ENCODE measurements at regions not wholly inside any gene's neighbourhood (a gene's known extent, or its start where the extent isn't known, plus 50 kb on each side); places are given as distances from the start of the nearest gene placed in this dataset.
"Not testable (repeated sequence)": the region's sequence is repeated elsewhere in the genome, so short reads cannot be mapped to it uniquely, and the experiment has no call there.

GRCh38 chr21:38905752-38906151 lies 100.0 kb downstream of the ETS2 start:
- DNase-seq: no peak

GRCh38 chr21:38905328-38905727 lies 99.6 kb downstream of the ETS2 start:
- no peak for DNase-seq

DNA sequence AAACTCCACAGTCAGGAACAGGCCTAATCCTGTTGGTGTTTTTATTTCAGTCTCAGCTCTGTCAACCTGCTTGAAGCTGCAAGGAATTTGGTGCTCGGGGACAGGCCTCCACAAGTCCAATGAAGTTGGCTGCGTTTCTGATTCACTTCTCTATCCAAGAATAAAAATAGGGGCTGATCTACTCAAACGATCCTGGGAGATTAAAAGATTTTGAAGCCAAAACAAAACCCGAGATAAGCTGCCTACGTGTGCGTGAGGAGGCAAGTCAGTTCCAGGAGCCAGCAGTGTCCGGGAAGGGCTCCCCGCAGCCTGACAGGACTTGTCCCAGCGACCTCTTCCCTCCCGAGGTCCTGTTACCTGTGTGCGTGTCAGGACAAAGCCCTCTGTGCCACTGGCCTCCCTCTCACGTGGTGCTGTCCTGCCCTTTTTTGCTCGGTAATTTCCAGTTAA lies 98.0 kb downstream of the ETS2 start:
- DNase-seq: no peak

DNA sequence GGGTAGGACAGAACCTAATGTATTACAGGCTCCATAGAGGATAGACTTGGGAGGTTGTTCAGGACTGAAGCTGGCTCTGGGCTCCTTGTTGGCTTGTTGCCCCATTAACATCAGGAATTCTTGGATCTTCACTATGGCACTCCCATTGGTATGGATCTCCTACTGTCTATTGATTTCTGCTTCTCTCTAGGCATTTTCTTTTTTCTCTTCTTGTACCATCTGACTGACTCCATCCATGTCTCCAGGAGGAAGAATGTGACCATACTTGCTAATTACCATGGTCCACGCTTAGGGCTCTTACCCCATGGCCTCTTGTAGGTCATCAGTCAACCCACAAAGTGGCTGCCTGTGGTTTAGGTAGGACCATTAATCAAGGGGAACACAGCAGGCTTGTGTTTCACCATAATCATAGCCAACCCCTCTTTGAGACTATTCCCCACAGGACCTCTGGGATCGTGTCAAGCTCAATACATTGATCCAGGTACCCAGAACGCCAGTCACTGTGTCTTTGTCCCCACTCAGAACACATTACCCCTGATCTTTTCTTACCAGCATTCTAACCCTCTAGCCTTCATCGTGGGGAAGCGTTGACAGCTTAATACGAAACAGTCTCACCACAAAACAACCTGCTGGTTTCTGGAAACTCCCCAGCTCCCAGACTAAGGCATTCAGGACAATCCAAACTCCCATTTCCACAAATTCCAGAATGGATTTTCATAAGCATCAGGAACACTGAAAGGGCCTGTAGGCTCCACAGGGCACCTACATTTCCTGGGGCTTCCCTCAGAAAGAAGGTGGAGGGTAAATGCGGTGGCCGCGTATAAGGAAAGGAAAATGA lies 97.1 kb downstream of the ETS2 start:
- DNase-seq: no peak

- no peak for DNase-seq
Measured at GRCh38 chr21:38900499-38900898, 94.8 kb downstream of the ETS2 start.

GRCh38 chr21:38899985-38900384 lies 94.3 kb downstream of the ETS2 start:
- DNase-seq: not testable (repeated sequence)

GRCh38 chr21:38899277-38899947 lies 93.7 kb downstream of the ETS2 start:
- no peak for DNase-seq

- no peak for DNase-seq
Measured at GRCh38 chr21:38898422-38899096, 92.8 kb downstream of the ETS2 start.

GRCh38 chr21:38897532-38898421 lies 92.0 kb downstream of the ETS2 start:
- DNase-seq: no peak

DNA sequence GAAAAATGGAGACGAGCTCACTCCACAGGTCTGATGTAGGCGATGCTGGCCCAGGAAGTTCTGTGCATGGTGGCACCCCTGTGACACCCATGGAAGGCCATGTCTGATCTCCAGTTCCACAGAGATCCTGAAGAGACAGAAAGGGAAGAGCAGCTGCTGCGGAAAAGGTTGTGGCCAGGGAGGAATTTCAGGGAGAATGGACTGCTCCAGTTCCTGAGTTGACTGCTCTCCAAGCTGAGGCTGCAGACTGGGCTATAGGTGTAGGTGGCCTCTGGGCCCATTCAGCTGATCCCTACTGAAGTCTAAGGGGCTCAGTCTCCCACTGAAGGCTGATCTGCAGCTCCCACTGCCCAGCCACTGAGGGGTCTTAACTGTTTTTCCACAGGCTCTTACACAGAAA lies 89.2 kb downstream of the ETS2 start:
- DNase-seq: no peak

GRCh38 chr21:38888991-38889561 lies 83.3 kb downstream of the ETS2 start:
- no peak for DNase-seq

GRCh38 chr21:38887749-38888148 lies 82.0 kb downstream of the ETS2 start:
- DNase-seq: no peak

GRCh38 chr21:38887062-38887686 lies 81.4 kb downstream of the ETS2 start:
- no peak for DNase-seq

DNA sequence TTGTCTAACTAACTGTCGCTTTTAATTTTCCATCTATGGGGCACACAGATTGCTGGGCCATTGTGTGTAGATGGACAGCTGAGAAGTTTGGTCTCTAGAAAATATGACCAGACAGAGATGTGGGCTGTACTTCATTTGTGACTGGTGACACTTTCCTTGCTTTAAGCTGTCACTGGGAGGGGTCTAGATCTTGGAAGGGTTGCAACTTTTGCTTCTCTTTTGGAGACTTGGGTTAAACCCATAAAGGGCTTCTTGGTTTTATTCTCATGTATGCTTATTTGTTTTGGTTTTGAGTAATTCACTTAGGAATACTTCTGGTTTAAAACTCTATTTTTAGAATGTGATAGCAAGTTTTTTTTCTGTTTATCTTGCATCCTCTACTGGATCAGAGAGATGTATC lies 80.2 kb downstream of the ETS2 start:
- DNase-seq: no peak

DNA sequence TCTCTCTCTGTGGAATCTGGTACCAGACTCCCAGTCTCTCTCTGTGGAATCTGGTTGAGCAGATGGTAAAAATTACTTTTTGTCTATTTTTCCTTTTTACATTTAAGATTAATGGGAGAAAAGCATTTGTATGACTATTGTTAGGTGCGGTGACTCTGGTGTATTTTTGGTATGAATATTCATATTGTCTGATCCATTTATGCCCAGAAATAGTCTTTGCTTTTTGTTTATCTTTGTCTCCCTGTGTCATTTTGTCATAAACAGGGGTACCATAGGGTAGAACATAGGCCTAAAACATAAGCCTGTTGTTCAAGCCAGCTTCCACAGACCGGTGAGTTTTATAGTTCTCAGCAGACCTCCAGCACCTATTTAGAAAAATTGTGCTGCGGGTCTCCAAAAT lies 78.7 kb downstream of the ETS2 start:
- no peak for DNase-seq

DNA sequence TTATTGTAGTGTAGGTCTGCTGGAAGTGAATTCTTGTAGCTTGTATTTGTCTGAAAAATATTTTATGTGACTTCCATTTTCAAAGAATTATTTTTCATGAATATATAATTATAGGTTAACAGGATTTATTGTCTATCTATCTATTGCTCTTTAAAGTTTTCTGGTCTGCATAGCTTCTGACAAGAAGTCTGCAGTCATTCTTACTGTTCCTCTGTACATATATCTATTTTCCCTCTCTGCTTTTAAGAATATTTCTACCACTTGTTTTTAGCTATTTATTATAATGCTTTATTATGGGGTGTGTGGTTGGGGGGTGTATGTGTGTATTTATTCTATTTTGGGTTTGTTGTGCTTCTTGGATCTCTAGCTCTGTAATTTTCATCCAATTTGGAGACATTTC lies 77.4 kb downstream of the ETS2 start:
- DNase-seq: no peak

GRCh38 chr21:38881131-38881530 lies 75.4 kb downstream of the ETS2 start:
- no peak for DNase-seq

DNA sequence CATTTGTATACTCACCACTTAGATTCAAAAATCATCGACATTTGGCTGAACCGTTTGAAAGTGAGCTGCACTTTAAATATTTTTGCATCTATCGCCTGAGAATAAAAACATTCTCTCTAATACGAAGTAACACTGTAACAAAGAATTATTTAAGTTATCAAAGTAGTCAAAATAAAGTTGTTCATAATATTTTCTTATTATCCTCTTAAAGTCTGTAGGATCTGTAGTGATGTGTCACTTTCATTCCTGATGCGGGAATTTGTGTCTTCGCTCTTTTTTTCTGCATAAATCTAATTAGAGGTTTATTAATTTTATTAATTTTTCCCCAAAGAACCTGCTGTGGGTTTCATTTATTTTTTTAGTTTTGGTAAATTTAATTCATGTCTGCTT lies 74.8 kb downstream of the ETS2 start:
- no peak for DNase-seq

DNA sequence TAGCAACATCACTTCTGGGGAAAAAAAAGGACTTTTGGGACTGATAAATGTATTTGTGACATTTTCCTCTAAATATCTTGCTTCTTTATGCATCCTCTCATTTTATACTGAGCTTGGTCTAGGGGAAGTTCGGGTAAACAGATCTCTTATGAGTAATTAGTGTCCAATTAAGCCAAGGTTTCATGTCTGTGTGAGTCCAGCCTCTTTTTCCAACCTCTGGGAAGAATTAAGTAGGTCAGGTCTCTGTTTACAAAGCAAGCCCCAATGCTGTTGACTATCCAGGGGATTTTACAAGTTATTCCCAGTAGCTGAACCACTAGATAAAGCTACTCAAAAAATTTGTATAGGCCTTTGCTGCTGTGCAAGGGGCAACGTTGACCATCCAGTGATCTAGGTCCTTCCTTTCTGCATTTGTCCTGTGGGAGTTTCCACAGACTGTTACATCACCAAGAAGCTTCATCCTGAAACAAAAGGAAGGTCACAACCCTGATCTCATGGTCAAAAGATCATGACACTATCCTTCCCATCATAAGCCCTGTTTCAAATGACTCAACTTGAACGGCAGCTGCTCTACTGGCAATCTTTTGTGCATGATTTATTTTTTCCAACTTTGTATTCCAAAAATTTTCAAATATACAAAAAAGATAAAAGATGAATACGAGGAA lies 74.3 kb downstream of the ETS2 start:
- DNase-seq: no peak

DNA sequence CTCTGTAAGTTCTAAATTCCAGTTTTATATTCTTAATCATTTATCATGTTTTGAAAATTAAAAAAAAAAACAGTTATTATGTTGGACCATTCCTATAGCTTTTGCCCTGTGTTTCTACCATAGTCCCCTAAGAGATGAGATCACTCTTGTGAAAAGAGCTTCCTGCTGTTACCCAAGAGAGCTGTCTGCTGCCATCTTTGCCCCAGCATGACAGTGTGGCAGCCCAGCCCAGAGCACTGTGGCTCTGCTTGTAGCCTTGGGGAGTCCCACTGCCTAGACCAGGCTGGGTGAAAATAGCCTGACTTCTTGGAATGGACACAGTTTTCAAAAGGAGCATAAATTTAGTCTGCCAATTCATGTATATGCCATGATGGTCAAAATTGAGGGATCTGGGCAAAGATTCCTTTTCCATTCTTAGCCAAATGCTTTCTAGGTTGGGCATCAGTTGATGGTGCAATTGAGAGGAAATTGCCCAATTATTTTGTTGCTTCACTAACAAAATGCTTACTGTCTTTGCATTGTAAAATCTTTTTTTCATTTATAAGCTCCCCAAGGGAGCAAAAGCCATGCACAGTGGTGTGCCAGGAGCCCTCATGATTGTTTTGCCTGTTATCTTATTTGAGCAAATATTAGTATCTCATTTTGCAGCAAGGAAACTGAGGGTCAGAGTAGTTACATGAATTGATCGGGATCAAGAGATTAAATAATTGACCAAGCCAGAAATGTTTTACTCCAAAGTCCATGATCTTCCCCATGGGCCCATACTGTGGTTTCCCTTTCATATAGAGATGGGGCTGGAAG lies 72.8 kb downstream of the ETS2 start:
- DNase-seq: no peak
